Upper lobe of left lung (tissue), 6 donors: ENCODE measurements at regions not wholly inside any gene's neighbourhood (a gene's known extent, or its start where the extent isn't known, plus 50 kb on each side); places are given as distances from the start of the nearest gene placed in this dataset.

Experiments used
- ATAC-seq, 2 donors: fragments of 200-7000 bp; cut with Tn5 transposase; one replicate each; pipeline ENCODE4 v1.9.1; 2022; ENCODE audit warnings: mild to moderate bottlenecking in 2 of 2, moderate library complexity in 2 of 2; ENCODE audit not compliant: low FRiP score in 2 of 2
- DNase-seq, 2 donors: peaks; one replicate each; pipeline ENCODE4 v3.0.0-alpha.2; 2019 to 2020
- H3K27ac ChIP-seq, 4 donors: fragments of 200-600 bp; sonication (generic); one replicate each; pipeline ENCODE4 v1.5.1; 2016 to 2019
- H3K27me3 ChIP-seq, 4 donors: fragments of 200-600 bp; sonication (generic); one replicate each; pipeline ENCODE4 v1.5.1; 2017 to 2019
- H3K36me3 ChIP-seq, 4 donors: fragments of 200-600 bp; sonication (generic); one replicate each; pipeline ENCODE4 v1.5.1; 2016 to 2019
- H3K4me1 ChIP-seq, 4 donors: fragments of 200-600 bp; sonication (generic); one replicate each; pipeline ENCODE4 v1.5.1; 2018 to 2019
- H3K4me3 ChIP-seq, 4 donors: fragments of 200-600 bp; sonication (generic); one replicate each; pipeline ENCODE4 v1.5.1; 2017 to 2019; ENCODE audit warnings: mild to moderate bottlenecking in 2 of 4, moderate library complexity in 1 of 4
- H3K9me3 ChIP-seq, 4 donors: fragments of 200-600 bp; sonication (generic); one replicate each; pipeline ENCODE4 v1.5.1; 2018 to 2019
- CTCF ChIP-seq, 6 experiments: fragments of 450-650 bp in 4 of 6; fragments of 200-600 bp in 2 of 6; sonication (generic) in 2 of 6; IDR thresholded peaks; one replicate each; pipeline ENCODE4 v1.5.1; 2016 to 2019; ENCODE audit warnings: antibody characterized with exemption in 6 of 6
- EP300 ChIP-seq, 4 donors: sonication (generic); formaldehyde crosslinking; IDR thresholded peaks; one replicate each; pipeline ENCODE4 v1.5.1; 2017; ENCODE audit warnings: antibody characterized with exemption in 4 of 4, control low read depth in 2 of 4
- POLR2A ChIP-seq, 4 donors: fragments of 450-650 bp; IDR thresholded peaks; one replicate each; pipeline ENCODE4 v1.5.1; 2016 to 2017; ENCODE audit warnings: antibody characterized with exemption in 4 of 4, mild to moderate bottlenecking in 2 of 4
- POLR2AphosphoS5 ChIP-seq, 2 donors: sonication (generic); formaldehyde crosslinking; IDR thresholded peaks; one replicate each; pipeline ENCODE4 v1.5.1; 2017; ENCODE audit warnings: antibody characterized with exemption in 2 of 2
- WGBS, 2 donors: methylation state at CpG; one replicate each; pipeline ENCODE4 v1.1.5; 2017 to 2018; 5-methylcytosine and 5-hydroxymethylcytosine counted together
- donor health status: DM: no; HTN: no; CAD: no; lungs with moderate emphysema.
- donor health status: DM: no; HTN: yes; CAD: no; lungs with severe emphysema.

- WGBS, 2 donors: 85% methylated on average over 5 of the region's 5 CpGs
- no peaks in the 10 kb centered on the region for H3K9me3 ChIP-seq
- H3K4me1 ChIP-seq: no peaks in the 10 kb centered on the region
- H3K4me3 ChIP-seq: no peak overlapping the region
- DNase-seq (no peak), ATAC-seq (no peak)
- H3K27me3 ChIP-seq: no peaks in the 10 kb centered on the region
- no peak overlapping the region for H3K27ac ChIP-seq
- TF ChIP-seq CTCF (IDR thresholded peaks at IDR 0.05) (no peak), POLR2AphosphoS5 (IDR thresholded peaks at IDR 0.05) (no peak), EP300 (IDR thresholded peaks at IDR 0.05) (no peak), POLR2A (IDR thresholded peaks at IDR 0.05) (no peak)
- no peaks in the 10 kb centered on the region for H3K36me3 ChIP-seq
Measured at GRCh38 chr10:10777279-10777678, 240.4 kb upstream of the CELF2 start.

GRCh38 chr10:10777723-10778122 is 239.9 kb upstream of the CELF2 start:
- 50 to 58% methylated on average over 5 of the region's 5 CpGs for WGBS, 2 donors
- Histone ChIP-seq H3K36me3 (no peaks in the 10 kb centered on the region), H3K27ac (no peak overlapping the region)

GRCh38 chr10:10778959-10779358 is 238.7 kb upstream of the CELF2 start:
- Histone ChIP-seq H3K9me3 (no peaks in the 10 kb centered on the region), H3K27ac (no peak overlapping the region), H3K27me3 (no peaks in the 10 kb centered on the region), H3K4me3 (no peak overlapping the region), H3K4me1 (no peaks in the 10 kb centered on the region), H3K36me3 (peaks cover 0 to under 1% (median 0%) of the 10 kb centered on the region in 4 donors)
- 76 to 95% methylated on average over 2 of the region's 2 CpGs for WGBS, 2 donors
- ATAC-seq (peak in 1 of 2 donors; percentile 33), DNase-seq (no peak)
- TF ChIP-seq EP300 (IDR thresholded peaks at IDR 0.05) (no peak), CTCF (IDR thresholded peaks at IDR 0.05) (no peak), POLR2A (IDR thresholded peaks at IDR 0.05) (no peak), POLR2AphosphoS5 (IDR thresholded peaks at IDR 0.05) (no peak)

More at GRCh38 chr10:10777723-10778122, 239.9 kb upstream of the CELF2 start:
- no peak for TF ChIP-seq CTCF (IDR thresholded peaks at IDR 0.05)
- no peak for DNase-seq
- Histone ChIP-seq H3K9me3 (no peaks in the 10 kb centered on the region), H3K4me3 (no peak overlapping the region), H3K4me1 (no peaks in the 10 kb centered on the region), H3K27me3 (no peaks in the 10 kb centered on the region)
- no peak for ATAC-seq

- ATAC-seq (no peak), DNase-seq (no peak)
- H3K4me3 ChIP-seq: no peak overlapping the region
- peaks cover 0 to 5% (median 1%) of the 10 kb centered on the region in 4 donors for H3K36me3 ChIP-seq
- H3K4me1 ChIP-seq: no peaks in the 10 kb centered on the region
- 88 to 89% methylated on average over 3 of the region's 3 CpGs for WGBS, 2 donors
- no peak overlapping the region for H3K27ac ChIP-seq
- TF ChIP-seq EP300 (IDR thresholded peaks at IDR 0.05): no peak
- TF ChIP-seq CTCF (IDR thresholded peaks at IDR 0.05): no peak
- TF ChIP-seq POLR2A (IDR thresholded peaks at IDR 0.05): no peak
- no peak for TF ChIP-seq POLR2AphosphoS5 (IDR thresholded peaks at IDR 0.05)
- H3K9me3 ChIP-seq: no peaks in the 10 kb centered on the region
- H3K27me3 ChIP-seq: no peaks in the 10 kb centered on the region
Measured at GRCh38 chr10:10779511-10779910, 238.2 kb upstream of the CELF2 start.

- Histone ChIP-seq H3K36me3 (peaks cover 0 to 5% (median 1%) of the 10 kb centered on the region in 4 donors), H3K27ac (no peak overlapping the region), H3K9me3 (no peaks in the 10 kb centered on the region), H3K4me1 (peaks cover 0 to 3% (median 1%) of the 10 kb centered on the region in 4 donors), H3K27me3 (no peaks in the 10 kb centered on the region), H3K4me3 (no peak overlapping the region)
- DNase-seq: no peak
- 70 to 75% methylated on average over 3 of the region's 3 CpGs for WGBS, 2 donors
- TF ChIP-seq POLR2AphosphoS5 (IDR thresholded peaks at IDR 0.05) (no peak), EP300 (IDR thresholded peaks at IDR 0.05) (no peak), POLR2A (IDR thresholded peaks at IDR 0.05) (no peak), CTCF (IDR thresholded peaks at IDR 0.05) (no peak)
- ATAC-seq: no peak
Measured at GRCh38 chr10:10780746-10781145, 236.9 kb upstream of the CELF2 start.
